ENCODE measurements at regions not wholly inside any gene's neighbourhood (a gene's known extent, or its start where the extent isn't known, plus 50 kb on each side); places are given as distances from the start of the nearest gene placed in this dataset.
"Not testable (repeated sequence)": the region's sequence is repeated elsewhere in the genome, so short reads cannot be mapped to it uniquely, and the experiment has no call there.

DNA sequence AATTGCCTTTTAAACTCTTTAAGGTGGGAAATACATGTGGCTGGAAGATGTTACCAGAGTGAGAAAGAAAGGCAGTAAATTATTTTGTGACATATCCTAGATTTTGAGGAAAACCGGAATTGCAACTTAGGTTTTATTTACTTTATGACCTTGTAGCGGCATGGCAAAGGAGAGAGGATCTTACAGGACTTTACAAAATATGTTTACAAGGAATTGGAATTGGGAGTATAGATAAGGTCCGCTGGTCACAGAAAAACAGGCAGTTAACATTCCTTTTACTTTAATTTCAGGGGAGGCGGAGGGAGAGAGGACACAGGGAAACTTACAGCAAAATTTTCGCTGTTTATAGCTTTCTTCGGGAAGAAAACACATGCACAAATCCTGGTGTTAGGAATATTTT lies 784.2 kb upstream of the AGA start:
- H2BK20ac ChIP-seq (ENCODE audit: low read depth, low read length); ATAC-seq (ENCODE audit: low read depth); H3K4ac ChIP-seq (ENCODE audit: low read depth, low read length); H2BK5ac ChIP-seq (ENCODE audit: low read depth, low read length, poor library complexity, severe bottlenecking); H4K20me1 ChIP-seq (ENCODE audit: insufficient read depth, low read length); H3K14ac ChIP-seq (replicated peaks; ENCODE audit: low read depth, low read length); H3K36me3 ChIP-seq (ENCODE audit: control insufficient read depth, insufficient read depth, low read length); H3K9me1 ChIP-seq (ENCODE audit: insufficient read depth, low read length); H3K56ac ChIP-seq (ENCODE audit: extremely low read depth, insufficient read depth, low read length); H3K18ac ChIP-seq (ENCODE audit: low read depth, low read length); intact Hi-C loops (cut with micrococcal nuclease); dilution Hi-C loops (cut with HindIII; ENCODE audit: low sequenced_read_pairs, unreplicated experiment); H2BK15ac ChIP-seq (ENCODE audit: low read depth, low read length); in situ Hi-C loops (cut with MboI; ENCODE audit: low sequenced_read_pairs); H2AFZ ChIP-seq (replicated peaks; ENCODE audit: low read length, poor library complexity); H3K4me3 ChIP-seq (ENCODE audit: insufficient read depth, low read depth, low read length); H3K27me3 ChIP-seq (ENCODE audit: control insufficient read depth, insufficient read depth, low read length); H3K79me1 ChIP-seq (ENCODE audit: low read depth in 1 of 2, low read length in 2 of 2); BruUV-seq (replicated peaks); H3K4me2 ChIP-seq (ENCODE audit: low read depth, low read length); H4K5ac ChIP-seq (ENCODE audit: low read depth, low read length); H3K27ac ChIP-seq (ENCODE audit: insufficient read depth, low read length); POLR2A ChIA-PET (ENCODE audit: unreplicated experiment); H3K9ac ChIP-seq (ENCODE audit: low read depth, low read length); H3K4me1 ChIP-seq (ENCODE audit: control insufficient read depth, insufficient read depth, low read length); CTCF ChIA-PET; H2AK9ac ChIP-seq (replicated peaks; ENCODE audit: low read depth, low read length, poor library complexity); H4K91ac ChIP-seq (ENCODE audit: insufficient read depth, low read depth, low read length); DNase-seq; H2BK120ac ChIP-seq (ENCODE audit: low read depth, low read length); H4K8ac ChIP-seq (ENCODE audit: low read depth in 2 of 2, low read length in 2 of 2); H3K9me3 ChIP-seq (ENCODE audit: control insufficient read depth, insufficient read depth, low read length); H2AK5ac ChIP-seq (ENCODE audit: low read depth, low read length); H3K23ac ChIP-seq (ENCODE audit: low read depth, low read length): not testable (repeated sequence)
- no CpG with 5 or more reads among the region's 6 CpGs for WGBS, 2 experiments (ENCODE audit: extremely low coverage in 2 of 2, insufficient read length in 1 of 2)

Data from IMR-90 (cell line).